Tibial nerve (tissue), 4 donors: ENCODE measurements at regions not wholly inside any gene's neighbourhood (a gene's known extent, or its start where the extent isn't known, plus 50 kb on each side); places are given as distances from the start of the nearest gene placed in this dataset.

ENCODE experiments used
- DNase-seq, 2 donors: peaks; one replicate each; pipeline ENCODE4 v3.0.0-alpha.2; 2019; ENCODE audit warnings: low spot score in 2 of 2
- H3K27ac ChIP-seq, 4 donors: fragments of 200-600 bp; sonication (generic) in 3 of 4; one replicate each; pipeline ENCODE4 v1.5.1; 2017 to 2019; ENCODE audit warnings: mild to moderate bottlenecking in 1 of 4
- H3K27me3 ChIP-seq, 2 donors: fragments of 200-600 bp; sonication (generic) in 1 of 2; one replicate each; pipeline versions ENCODE4 v1.5.1 to v1.6.0; 2017 to 2019
- H3K36me3 ChIP-seq, 3 donors: fragments of 200-600 bp; sonication (generic); one replicate each; pipeline ENCODE4 v1.5.1; 2018 to 2019
- H3K4me1 ChIP-seq, 4 donors: fragments of 200-600 bp; sonication (generic) in 3 of 4; one replicate each; pipeline ENCODE4 v1.5.1; 2017 to 2019
- H3K4me3 ChIP-seq, 4 donors: fragments of 200-600 bp; sonication (generic) in 3 of 4; one replicate each; pipeline ENCODE4 v1.5.1; 2017 to 2019; ENCODE audit warnings: mild to moderate bottlenecking in 1 of 4, moderate library complexity in 1 of 4
- H3K9me3 ChIP-seq, 4 donors: fragments of 200-600 bp; sonication (generic) in 3 of 4; one replicate each; pipeline ENCODE4 v1.5.1; 2017 to 2019
- EP300 ChIP-seq, 2 donors: sonication (generic); formaldehyde crosslinking; IDR thresholded peaks; one replicate each; pipeline ENCODE4 v1.6.1; 2017; ENCODE audit warnings: antibody characterized with exemption in 2 of 2, mild to moderate bottlenecking in 1 of 2
- POLR2A ChIP-seq, 2 donors: fragments of 450-650 bp; IDR thresholded peaks; one replicate each; pipeline ENCODE4 v1.6.1; 2017; ENCODE audit warnings: antibody characterized with exemption in 2 of 2, mild to moderate bottlenecking in 2 of 2, moderate library complexity in 2 of 2
- WGBS, 2 donors: methylation state at CpG; one replicate each; pipeline ENCODE4 v1.1.5; 2018; 5-methylcytosine and 5-hydroxymethylcytosine counted together
- TF ChIP-seq, protein P1 (sequence below), 5 experiments: fragments of 200-600 bp in 3 of 5; fragments of 450-650 bp in 2 of 5; sonication (generic) in 3 of 5; IDR thresholded peaks; one replicate each; pipeline ENCODE4 v1.5.1; 2016 to 2019; ENCODE audit warnings: antibody characterized with exemption in 5 of 5, mild to moderate bottlenecking in 3 of 5, moderate library complexity in 2 of 5

DNA sequence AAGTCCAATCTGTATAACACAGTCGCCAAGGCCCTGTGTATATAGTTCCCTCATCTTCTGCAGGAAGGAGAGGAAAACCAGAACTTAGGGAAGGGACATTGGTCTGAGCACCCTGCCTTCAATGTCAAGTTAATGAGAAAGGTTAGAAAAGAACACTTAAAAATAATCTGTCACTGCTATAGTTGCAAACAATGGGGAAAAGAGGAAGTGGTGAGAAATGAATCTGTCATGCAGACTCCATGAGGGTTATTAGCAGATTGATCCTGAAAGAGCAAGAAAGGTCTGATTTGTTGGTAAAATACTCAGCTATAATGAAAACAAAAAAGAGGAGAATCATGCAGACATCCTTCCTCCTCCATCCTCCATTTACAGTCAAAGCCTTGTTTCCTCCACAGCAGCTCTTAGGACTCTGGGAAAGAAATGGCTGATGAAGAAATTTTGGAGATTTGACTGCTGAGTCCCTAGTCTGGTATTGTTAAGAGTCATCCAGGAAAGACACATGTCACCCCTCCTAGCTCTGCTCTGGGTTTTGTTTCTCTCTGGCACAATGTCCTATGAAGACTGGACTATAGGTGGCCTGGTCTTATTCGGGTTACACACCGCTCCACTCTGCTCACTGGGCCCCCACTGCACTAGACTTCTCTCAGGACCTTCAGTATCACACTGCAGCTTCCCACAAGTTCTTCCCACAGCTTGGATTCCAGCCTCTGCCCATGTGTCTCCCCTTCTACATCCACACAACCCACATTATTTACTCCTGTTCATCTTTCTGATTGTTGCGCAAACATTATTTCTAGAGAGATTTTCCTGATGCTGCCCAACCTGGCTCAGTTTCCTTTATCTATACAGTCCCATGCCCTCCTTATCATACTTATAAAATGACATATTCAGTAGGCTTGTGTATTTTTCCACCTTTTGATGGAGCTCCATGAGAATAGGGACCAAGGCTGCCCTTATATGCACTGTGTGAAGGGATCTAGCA lies 56.5 kb upstream of the XYLT1 start:
- Histone ChIP-seq H3K27me3 (no peaks in the 10 kb centered on the region), H3K4me3 (no peak overlapping the region), H3K9me3 (peaks cover 0 to 12% (median 0%) of the 10 kb centered on the region in 4 donors), H3K4me1 (no peaks in the 10 kb centered on the region), H3K36me3 (no peaks in the 10 kb centered on the region), H3K27ac (no peak overlapping the region)
- DNase-seq, result no peak
- no peak for TF ChIP-seq POLR2A (IDR thresholded peaks at IDR 0.05)
- no peak for TF ChIP-seq EP300 (IDR thresholded peaks at IDR 0.05)
- TF ChIP-seq, protein P1, sequence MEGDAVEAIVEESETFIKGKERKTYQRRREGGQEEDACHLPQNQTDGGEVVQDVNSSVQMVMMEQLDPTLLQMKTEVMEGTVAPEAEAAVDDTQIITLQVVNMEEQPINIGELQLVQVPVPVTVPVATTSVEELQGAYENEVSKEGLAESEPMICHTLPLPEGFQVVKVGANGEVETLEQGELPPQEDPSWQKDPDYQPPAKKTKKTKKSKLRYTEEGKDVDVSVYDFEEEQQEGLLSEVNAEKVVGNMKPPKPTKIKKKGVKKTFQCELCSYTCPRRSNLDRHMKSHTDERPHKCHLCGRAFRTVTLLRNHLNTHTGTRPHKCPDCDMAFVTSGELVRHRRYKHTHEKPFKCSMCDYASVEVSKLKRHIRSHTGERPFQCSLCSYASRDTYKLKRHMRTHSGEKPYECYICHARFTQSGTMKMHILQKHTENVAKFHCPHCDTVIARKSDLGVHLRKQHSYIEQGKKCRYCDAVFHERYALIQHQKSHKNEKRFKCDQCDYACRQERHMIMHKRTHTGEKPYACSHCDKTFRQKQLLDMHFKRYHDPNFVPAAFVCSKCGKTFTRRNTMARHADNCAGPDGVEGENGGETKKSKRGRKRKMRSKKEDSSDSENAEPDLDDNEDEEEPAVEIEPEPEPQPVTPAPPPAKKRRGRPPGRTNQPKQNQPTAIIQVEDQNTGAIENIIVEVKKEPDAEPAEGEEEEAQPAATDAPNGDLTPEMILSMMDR (IDR thresholded peaks at IDR 0.05), result no peak
- WGBS, 2 donors, result 83 to 93% methylated on average over 4 of the region's 4 CpGs

DNA sequence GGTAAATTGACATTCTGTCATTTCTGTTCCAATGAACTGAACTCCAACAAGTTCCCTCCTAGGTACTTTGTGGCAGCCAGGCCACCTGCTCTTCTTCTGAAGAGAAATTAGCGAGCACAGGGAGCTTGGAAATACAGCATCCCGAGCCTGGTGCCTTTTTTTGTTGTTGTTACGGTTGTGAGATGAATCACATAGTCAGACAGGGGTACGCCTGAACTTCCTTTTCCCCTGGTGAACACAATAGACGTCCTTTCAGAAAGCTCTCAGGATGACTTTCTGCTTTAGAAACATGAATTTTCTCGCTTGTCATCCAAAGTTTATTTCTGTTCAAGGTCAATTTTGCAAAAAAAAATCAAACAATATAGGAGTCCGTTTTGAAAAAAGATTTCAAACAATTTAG lies 53.9 kb upstream of the XYLT1 start:
- H3K4me3 ChIP-seq, result no peak overlapping the region
- DNase-seq, result no peak
- WGBS, 2 donors, result 55 to 57% methylated on average over 7 of the region's 7 CpGs
- no peaks in the 10 kb centered on the region for H3K36me3 ChIP-seq
- no peaks in the 10 kb centered on the region for H3K27me3 ChIP-seq
- no peak overlapping the region for H3K27ac ChIP-seq
- H3K4me1 ChIP-seq, result no peaks in the 10 kb centered on the region
- TF ChIP-seq, protein P1 (IDR thresholded peaks at IDR 0.05), result no peak
- TF ChIP-seq POLR2A (IDR thresholded peaks at IDR 0.05), result no peak
- no peak for TF ChIP-seq EP300 (IDR thresholded peaks at IDR 0.05)
- no peaks in the 10 kb centered on the region for H3K9me3 ChIP-seq

DNA sequence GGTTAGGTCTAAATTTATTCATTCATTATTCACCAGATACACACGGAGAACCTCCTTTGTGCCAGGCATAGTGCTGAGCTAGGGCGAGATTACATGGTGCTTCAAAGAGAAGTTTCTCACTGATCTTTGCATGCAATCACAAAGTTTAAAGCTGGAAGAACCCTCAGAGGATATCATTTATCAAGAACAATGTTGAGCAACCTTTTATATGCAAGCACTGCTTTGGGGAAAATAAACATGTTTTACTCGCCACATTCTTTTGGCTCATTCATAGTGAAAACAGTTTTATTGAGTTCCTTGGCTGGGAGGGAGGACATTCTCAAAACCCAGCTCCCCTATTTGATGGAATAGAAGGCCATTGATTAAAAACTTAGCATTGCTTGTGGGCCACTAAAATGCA lies 49.8 kb upstream of the XYLT1 start:
- Histone ChIP-seq H3K9me3 (no peaks in the 10 kb centered on the region), H3K36me3 (no peaks in the 10 kb centered on the region), H3K4me1 (no peaks in the 10 kb centered on the region), H3K4me3 (no peak overlapping the region), H3K27me3 (no peaks in the 10 kb centered on the region), H3K27ac (no peak overlapping the region)
- TF ChIP-seq, protein P1 (IDR thresholded peaks at IDR 0.05), result no peak
- TF ChIP-seq EP300 (IDR thresholded peaks at IDR 0.05), result peak in 1 of 2 donors; percentile 48
- no peak for DNase-seq
- 37 to 38% methylated on average over 3 of the region's 3 CpGs for WGBS, 2 donors
